H1 (cell line): ENCODE measurements at regions not wholly inside any gene's neighbourhood (a gene's known extent, or its start where the extent isn't known, plus 50 kb on each side); places are given as distances from the start of the nearest gene placed in this dataset.

ENCODE experiments used
- HDAC2 ChIP-seq, 2 experiments: fragments of 300-600 bp in 1 of 2; sonication (generic) in 1 of 2; IDR thresholded peaks; 2 replicates each; pipeline ENCODE4 v1.6.1; 2011 to 2012; ENCODE audit warnings: low read depth in 2 of 2, low read length in 2 of 2, mild to moderate bottlenecking in 2 of 2, moderate library complexity in 2 of 2, borderline replicate concordance in 1 of 2, inconsistent platforms in 1 of 2
- JUND ChIP-seq: IDR thresholded peaks from 2 replicates; pipeline ENCODE4 v1.6.1; 2011; ENCODE audit warnings: mild to moderate bottlenecking, improper control_type of control experiment, low read length
- KDM1A ChIP-seq: fragments of 200-600, 300-600 bp; sonication (generic); IDR thresholded peaks from 2 replicates; pipeline ENCODE4 v1.7.1; 2016; ENCODE audit warnings: mild to moderate bottlenecking, low read length, borderline replicate concordance
- KDM5A ChIP-seq: fragments of 200-600 bp; IDR thresholded peaks from 2 replicates; pipeline ENCODE4 v1.7.1; 2012; ENCODE audit warnings: mild to moderate bottlenecking, low read length, inconsistent platforms, mixed read lengths
- PHF8 ChIP-seq: fragments of 200-600 bp; sonication (generic); conservative IDR thresholded peaks from 2 replicates; pipeline ENCODE4 v1.7.1; 2012; ENCODE audit warnings: low read depth, mild to moderate bottlenecking, inconsistent platforms, low read length, moderate library complexity
- RAD21 ChIP-seq, 2 experiments: IDR thresholded peaks in 1 of 2; conservative IDR thresholded peaks in 1 of 2; 2 replicates each; pipeline ENCODE4 v1.6.1; 2011; ENCODE audit warnings: low read depth in 2 of 2, low read length in 2 of 2, improper control_type of control experiment in 1 of 2, inconsistent platforms in 1 of 2, mild to moderate bottlenecking in 1 of 2, moderate library complexity in 1 of 2
- SAP30 ChIP-seq: fragments of 300-600 bp; sonication (generic); IDR thresholded peaks from 2 replicates; pipeline ENCODE4 v1.7.1; 2012; ENCODE audit warnings: low read length, moderate library complexity, mild to moderate bottlenecking, inconsistent platforms; ENCODE audit not compliant: insufficient read depth, insufficient replicate concordance
- TAF1 ChIP-seq: IDR thresholded peaks from 2 replicates; pipeline ENCODE4 v1.6.1; 2011; ENCODE audit warnings: mild to moderate bottlenecking, low read depth, low read length
- ZNF274 ChIP-seq: IDR thresholded peaks from 2 replicates; pipeline ENCODE4 v1.7.0; 2012; ENCODE audit warnings: low read length, borderline replicate concordance; ENCODE audit errors: extremely low read depth
- TF ChIP-seq, protein P1 (sequence below), 3 experiments: IDR thresholded peaks; 1 replicate in 2 of 3; 2 replicates in 1 of 3; pipeline versions ENCODE4 v1.5.1 to v1.6.1; 2011; ENCODE audit warnings: low read length in 3 of 3, mild to moderate bottlenecking in 3 of 3, inconsistent platforms in 2 of 3, low read depth in 1 of 3, moderate library complexity in 1 of 3; ENCODE audit not compliant: insufficient read depth in 1 of 3; ENCODE audit errors: control extremely low read depth in 1 of 3
- TF ChIP-seq, protein P2 (sequence below): IDR thresholded peaks from 2 replicates; pipeline ENCODE4 v1.6.1; 2011; ENCODE audit warnings: low read length, improper control_type of control experiment

DNA sequence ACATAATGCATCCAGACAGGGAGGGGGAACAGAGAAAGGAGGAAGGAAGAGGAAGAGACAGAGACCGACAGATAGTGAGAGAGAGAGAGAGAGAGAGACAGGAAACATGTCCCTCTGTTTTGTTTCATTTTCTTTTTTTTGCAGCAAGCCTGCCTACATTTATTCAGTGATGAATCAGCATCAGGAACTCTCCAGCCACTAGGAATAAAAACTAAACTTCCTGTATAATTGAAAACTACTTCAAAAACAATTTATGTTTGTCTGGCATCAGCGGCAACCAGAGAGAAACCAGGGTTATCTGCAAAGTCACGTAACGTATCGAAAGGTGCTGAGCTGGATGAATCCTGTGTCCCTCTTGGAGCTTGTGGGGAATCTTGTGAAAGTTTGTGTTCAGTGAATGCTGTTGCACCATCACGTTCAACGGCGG lies 148.6 kb upstream of the SOX21 start:
- TF ChIP-seq JUND (no peak), HDAC2 (IDR thresholded peaks at IDR 0.05; ENCODE audit: borderline replicate concordance in 1 of 2, low read depth in 2 of 2, low read length in 2 of 2) (no peak), KDM1A (no peak), SAP30 (no peak), KDM5A (no peak), PHF8 (no peak), RAD21 (IDR thresholded peaks at IDR 0.05 in 1 of 2, conservative IDR thresholded peaks at IDR 0.05 in 1 of 2; ENCODE audit: low read depth in 2 of 2, low read length in 2 of 2) (no peak), ZNF274 (no peak), TAF1 (no peak)
- TF ChIP-seq, protein P1, sequence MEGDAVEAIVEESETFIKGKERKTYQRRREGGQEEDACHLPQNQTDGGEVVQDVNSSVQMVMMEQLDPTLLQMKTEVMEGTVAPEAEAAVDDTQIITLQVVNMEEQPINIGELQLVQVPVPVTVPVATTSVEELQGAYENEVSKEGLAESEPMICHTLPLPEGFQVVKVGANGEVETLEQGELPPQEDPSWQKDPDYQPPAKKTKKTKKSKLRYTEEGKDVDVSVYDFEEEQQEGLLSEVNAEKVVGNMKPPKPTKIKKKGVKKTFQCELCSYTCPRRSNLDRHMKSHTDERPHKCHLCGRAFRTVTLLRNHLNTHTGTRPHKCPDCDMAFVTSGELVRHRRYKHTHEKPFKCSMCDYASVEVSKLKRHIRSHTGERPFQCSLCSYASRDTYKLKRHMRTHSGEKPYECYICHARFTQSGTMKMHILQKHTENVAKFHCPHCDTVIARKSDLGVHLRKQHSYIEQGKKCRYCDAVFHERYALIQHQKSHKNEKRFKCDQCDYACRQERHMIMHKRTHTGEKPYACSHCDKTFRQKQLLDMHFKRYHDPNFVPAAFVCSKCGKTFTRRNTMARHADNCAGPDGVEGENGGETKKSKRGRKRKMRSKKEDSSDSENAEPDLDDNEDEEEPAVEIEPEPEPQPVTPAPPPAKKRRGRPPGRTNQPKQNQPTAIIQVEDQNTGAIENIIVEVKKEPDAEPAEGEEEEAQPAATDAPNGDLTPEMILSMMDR (IDR thresholded peaks at IDR 0.05; ENCODE audit: control extremely low read depth in 1 of 3, insufficient read depth in 1 of 3, low read depth in 1 of 3, low read length in 3 of 3): no peak
- TF ChIP-seq, protein P2, sequence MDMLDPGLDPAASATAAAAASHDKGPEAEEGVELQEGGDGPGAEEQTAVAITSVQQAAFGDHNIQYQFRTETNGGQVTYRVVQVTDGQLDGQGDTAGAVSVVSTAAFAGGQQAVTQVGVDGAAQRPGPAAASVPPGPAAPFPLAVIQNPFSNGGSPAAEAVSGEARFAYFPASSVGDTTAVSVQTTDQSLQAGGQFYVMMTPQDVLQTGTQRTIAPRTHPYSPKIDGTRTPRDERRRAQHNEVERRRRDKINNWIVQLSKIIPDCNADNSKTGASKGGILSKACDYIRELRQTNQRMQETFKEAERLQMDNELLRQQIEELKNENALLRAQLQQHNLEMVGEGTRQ: no peak
